Keratinocyte (primary cell): ENCODE measurements at regions not wholly inside any gene's neighbourhood (a gene's known extent, or its start where the extent isn't known, plus 50 kb on each side); places are given as distances from the start of the nearest gene placed in this dataset.

Experiments used
- DNase-seq: peaks from one replicate; pipeline ENCODE4 v3.0.0-alpha.2; 2011; ENCODE audit warnings: low read depth, missing footprints, low spot score
- FAIRE-seq: peaks from 2 replicates; lab custom pipeline; 2011; peaks lifted over from hg19 to GRCh38; lab: Jason Lieb, UNC
- H2AFZ ChIP-seq: 2 replicates; pipeline ENCODE4 v1.6.0; 2012; ENCODE audit warnings: low read length, control low read depth, inconsistent platforms; ENCODE audit not compliant: control insufficient read depth
- H3K27ac ChIP-seq: 2 replicates; pipeline ENCODE4 v1.5.1; 2011; ENCODE audit warnings: low read length; ENCODE audit not compliant: control insufficient read depth, insufficient read depth
- H3K27me3 ChIP-seq: 3 replicates; pipeline ENCODE4 v1.6.0; 2011; ENCODE audit warnings: low read length; ENCODE audit not compliant: control insufficient read depth, insufficient read depth; ENCODE audit errors: extremely low read depth
- H3K36me3 ChIP-seq, 2 experiments: 2 replicates in 1 of 2; 3 replicates in 1 of 2; pipeline ENCODE4 v1.5.1; 2011; ENCODE audit warnings: low read length in 2 of 2, mild to moderate bottlenecking in 1 of 2; ENCODE audit not compliant: control insufficient read depth in 2 of 2, insufficient read depth in 2 of 2; ENCODE audit errors: extremely low read depth in 1 of 2
- H3K4me1 ChIP-seq: 3 replicates; pipeline ENCODE4 v1.5.1; 2011; ENCODE audit warnings: low read length; ENCODE audit not compliant: control insufficient read depth, insufficient read depth; ENCODE audit errors: extremely low read depth
- H3K4me2 ChIP-seq: 3 replicates; pipeline ENCODE4 v1.6.0; 2011; ENCODE audit warnings: low read depth, low read length; ENCODE audit not compliant: control insufficient read depth, insufficient read depth; ENCODE audit errors: extremely low read depth
- H3K4me3 ChIP-seq, 3 experiments: fragments of 200-600 bp in 1 of 3; sonication (generic) in 1 of 3; 2 replicates in 2 of 3; 3 replicates in 1 of 3; pipeline ENCODE4 v1.5.1; 2011 to 2016; ENCODE audit warnings: low read length in 3 of 3, mild to moderate bottlenecking in 3 of 3, control low read depth in 2 of 3, inconsistent platforms in 1 of 3, low read depth in 1 of 3, mixed read lengths in 1 of 3, mixed run types in 1 of 3, moderate library complexity in 1 of 3; ENCODE audit not compliant: control insufficient read depth in 2 of 3, insufficient read depth in 2 of 3; ENCODE audit errors: extremely low read depth in 1 of 3
- H3K79me2 ChIP-seq: 2 replicates; pipeline ENCODE4 v1.6.0; 2012; ENCODE audit warnings: low read length; ENCODE audit not compliant: control insufficient read depth, insufficient read depth
- H3K9ac ChIP-seq: 3 replicates; pipeline ENCODE4 v1.6.0; 2011; ENCODE audit warnings: low read length; ENCODE audit not compliant: control insufficient read depth, insufficient read depth; ENCODE audit errors: extremely low read depth
- H3K9me1 ChIP-seq: 3 replicates; pipeline ENCODE4 v1.6.0; 2011; ENCODE audit warnings: low read length; ENCODE audit not compliant: control insufficient read depth, insufficient read depth; ENCODE audit errors: extremely low read depth
- H3K9me3 ChIP-seq: 2 replicates; pipeline ENCODE4 v1.5.1; 2012; ENCODE audit warnings: low read depth, low read length; ENCODE audit not compliant: control insufficient read depth
- H4K20me1 ChIP-seq: 3 replicates; pipeline ENCODE4 v1.6.0; 2011; ENCODE audit warnings: low read length; ENCODE audit not compliant: control insufficient read depth, insufficient read depth; ENCODE audit errors: extremely low read depth
- CTCF ChIP-seq, 3 experiments: IDR thresholded peaks in 1 of 3; conservative IDR thresholded peaks in 1 of 3; optimal IDR thresholded peaks in 1 of 3; 2 replicates in 2 of 3; 3 replicates in 1 of 3; pipeline versions ENCODE3 to v1.5.1; 2011; ENCODE audit warnings: low read length in 3 of 3, mild to moderate bottlenecking in 3 of 3, moderate library complexity in 2 of 3, control low read depth in 1 of 3, inconsistent platforms in 1 of 3; ENCODE audit not compliant: insufficient read depth in 2 of 3; ENCODE audit errors: extremely low read depth in 1 of 3
- EZH2 ChIP-seq: IDR thresholded peaks from one replicate; pipeline ENCODE4 v1.6.1; 2012; ENCODE audit warnings: inconsistent platforms, mild to moderate bottlenecking, low read length, moderate library complexity
- dilution Hi-C: fragments of 300-500 bp; cut with MboI; formaldehyde crosslinking; loops from one replicate; pipeline ENCODE4 v1.7.0; 2020; ENCODE audit warnings: low sequenced_read_pairs; ENCODE audit not compliant: extremely low pct_ligation_motif_present

- H3K27ac ChIP-seq = no peak overlapping the region
- no peaks in the 10 kb centered on the region for H3K27me3 ChIP-seq
- H4K20me1 ChIP-seq = no peaks in the 10 kb centered on the region
- no peaks in the 10 kb centered on the region for H3K36me3 ChIP-seq
- no peaks in the 10 kb centered on the region for H3K4me1 ChIP-seq
- DNase-seq (no peak), FAIRE-seq (no peak)
- no peak overlapping the region for H2AFZ ChIP-seq
- H3K4me2 ChIP-seq = no peak overlapping the region
- no peaks in the 10 kb centered on the region for H3K79me2 ChIP-seq
- no peak overlapping the region for H3K4me3 ChIP-seq
- no peaks in the 10 kb centered on the region for H3K9me3 ChIP-seq
- dilution Hi-C loops = no loop called here
- TF ChIP-seq EZH2 (no peak), CTCF (optimal IDR thresholded peaks at IDR 0.05 in 1 of 3, IDR thresholded peaks at IDR 0.05 in 1 of 3, conservative IDR thresholded peaks at IDR 0.05 in 1 of 3; ENCODE audit: extremely low read depth in 1 of 3, insufficient read depth in 2 of 3, low read length in 3 of 3) (no peak)
- H3K9ac ChIP-seq = no peak overlapping the region
- H3K9me1 ChIP-seq = no peaks in the 10 kb centered on the region
Observed at GRCh38 chr13:59416561-59416960, 747.2 kb downstream of the DIAPH3 start.

- H2AFZ ChIP-seq = no peak overlapping the region
- TF ChIP-seq EZH2 (no peak), CTCF (optimal IDR thresholded peaks at IDR 0.05 in 1 of 3, IDR thresholded peaks at IDR 0.05 in 1 of 3, conservative IDR thresholded peaks at IDR 0.05 in 1 of 3; ENCODE audit: extremely low read depth in 1 of 3, insufficient read depth in 2 of 3, low read length in 3 of 3) (no peak)
- H3K9me3 ChIP-seq = no peaks in the 10 kb centered on the region
- dilution Hi-C loops = no loop called here
- no peaks in the 10 kb centered on the region for H4K20me1 ChIP-seq
- H3K79me2 ChIP-seq = no peaks in the 10 kb centered on the region
- no peaks in the 10 kb centered on the region for H3K36me3 ChIP-seq
- DNase-seq (no peak), FAIRE-seq (no peak)
- no peak overlapping the region for H3K4me3 ChIP-seq
- H3K9me1 ChIP-seq = no peaks in the 10 kb centered on the region
- H3K4me2 ChIP-seq = no peak overlapping the region
- no peaks in the 10 kb centered on the region for H3K4me1 ChIP-seq
- H3K27me3 ChIP-seq = no peaks in the 10 kb centered on the region
- H3K27ac ChIP-seq = no peak overlapping the region
- H3K9ac ChIP-seq = no peak overlapping the region
Observed at GRCh38 chr13:59422646-59423045, 741.1 kb downstream of the DIAPH3 start.
